K562 (cell line): ENCODE measurements at regions not wholly inside any gene's neighbourhood (a gene's known extent, or its start where the extent isn't known, plus 50 kb on each side); places are given as distances from the start of the nearest gene placed in this dataset.

Experiments
- ATAC-seq: fragments of 200-7000 bp; cut with Tn5 transposase; 3 replicates; pipeline ENCODE4 v1.9.1; 2020; ENCODE audit warnings: moderate library complexity
- BruUV-seq: library from RNA; stranded (reverse); fragments of 400-500 nt; replicated peaks from 2 replicates; lab custom pipeline; 2021; lab: Mats Ljungman, UMichigan
- CTCF ChIA-PET: fragments of 300-600 bp; formaldehyde crosslinking; extraction: SDS; loops from one replicate; lab custom pipeline; 2021; ENCODE audit warnings: low intra/inter-chr PET ratio; lab: Yijun Ruan, JAX
- POLR2A ChIA-PET: fragments of 300-600, 350-650 bp; sonication (Branson Sonifier 250); formaldehyde crosslinking; extraction: SDS; loops from one replicate; lab custom pipeline; 2021; ENCODE audit warnings: antibody characterized with exemption, inconsistent platforms; lab: Yijun Ruan, JAX
- DNase-seq, 4 experiments: peaks; one replicate each; pipeline versions ENCODE4 v3.0.0 to v3.0.0-alpha.2; 2011 to 2018; ENCODE audit warnings: low spot score in 3 of 4, mixed read lengths in 3 of 4; ENCODE audit errors: extremely low read depth in 1 of 4
- FAIRE-seq: peaks from 2 replicates; lab custom pipeline; 2011; peaks lifted over from hg19 to GRCh38; lab: Jason Lieb, UNC
- H2AFZ ChIP-seq: 2 replicates; pipeline ENCODE4 v1.6.0; 2011; ENCODE audit warnings: low read depth, low read length, control low read depth, inconsistent platforms
- H3K27ac ChIP-seq: fragments of 200-600 bp; 3 replicates; pipeline ENCODE4 v1.8.0; 2011; ENCODE audit warnings: low read depth, mild to moderate bottlenecking, control low read depth, inconsistent platforms, low read length, moderate library complexity, mixed read lengths; ENCODE audit errors: extremely low read depth
- H3K27me3 ChIP-seq, 2 experiments: fragments of 300-600 bp in 1 of 2; 2 replicates in 1 of 2; 3 replicates in 1 of 2; pipeline versions ENCODE4 v1.6.0 to v1.8.0; 2011; ENCODE audit warnings: inconsistent platforms in 2 of 2, low read length in 2 of 2, mild to moderate bottlenecking in 1 of 2, mixed read lengths in 1 of 2, moderate library complexity in 1 of 2; ENCODE audit not compliant: control insufficient read depth in 2 of 2, insufficient read depth in 2 of 2
- H3K36me3 ChIP-seq: fragments of 300-600 bp; 3 replicates; pipeline ENCODE4 v1.8.0; 2011; ENCODE audit warnings: mild to moderate bottlenecking, low read length, inconsistent platforms; ENCODE audit not compliant: control insufficient read depth, insufficient read depth
- H3K4me1 ChIP-seq, 2 experiments: fragments of 200-600 bp in 1 of 2; replicated peaks in 1 of 2; 2 replicates in 1 of 2; 3 replicates in 1 of 2; pipeline versions ENCODE4 v1.5.1 to v1.8.0; 2011; ENCODE audit warnings: inconsistent platforms in 2 of 2, low read length in 2 of 2, mild to moderate bottlenecking in 1 of 2, mixed read lengths in 1 of 2, moderate library complexity in 1 of 2; ENCODE audit not compliant: control insufficient read depth in 2 of 2, insufficient read depth in 2 of 2
- H3K4me2 ChIP-seq: 2 replicates; pipeline ENCODE4 v1.6.1; 2011; ENCODE audit warnings: low read length, control low read depth, inconsistent platforms, mixed read lengths; ENCODE audit not compliant: insufficient read depth
- H3K4me3 ChIP-seq: fragments of 200-600 bp; sonication (generic), shearing (Covaris generic); 2 replicates; pipeline ENCODE4 v1.5.1; 2016; ENCODE audit warnings: control low read depth, inconsistent platforms
- H3K79me2 ChIP-seq: fragments of 200-600 bp; 3 replicates; pipeline ENCODE4 v1.8.0; 2011; ENCODE audit warnings: low read length, inconsistent platforms; ENCODE audit not compliant: control insufficient read depth, insufficient read depth
- H3K9ac ChIP-seq, 2 experiments: 2 replicates each; pipeline versions ENCODE4 v1.6.0 to v1.6.1; 2011; ENCODE audit warnings: low read depth in 2 of 2, low read length in 2 of 2, control low read depth in 1 of 2, inconsistent platforms in 1 of 2, mild to moderate bottlenecking in 1 of 2, mixed read lengths in 1 of 2; ENCODE audit not compliant: insufficient read depth in 1 of 2
- H3K9me1 ChIP-seq: one replicate; pipeline ENCODE4 v1.6.0; 2011; ENCODE audit warnings: inconsistent platforms, mild to moderate bottlenecking, low read length, moderate library complexity; ENCODE audit not compliant: control insufficient read depth, insufficient read depth
- H3K9me3 ChIP-seq: replicated peaks from 2 replicates; pipeline ENCODE4 v1.5.1; 2011; ENCODE audit warnings: low read depth, low read length, inconsistent platforms; ENCODE audit not compliant: control insufficient read depth, insufficient read depth
- H4K20me1 ChIP-seq: replicated peaks from 2 replicates; pipeline ENCODE4 v1.6.1; 2011; ENCODE audit warnings: low read length, inconsistent platforms, mixed read lengths; ENCODE audit not compliant: control insufficient read depth, insufficient read depth
- BCOR ChIP-seq: fragments of 450-650 bp; IDR thresholded peaks from 2 replicates; pipeline ENCODE4 v1.6.1; 2016
- CHD2 ChIP-seq: IDR thresholded peaks from 2 replicates; pipeline ENCODE4 v1.6.1; 2011; ENCODE audit warnings: low read depth, low read length
- ELF1 ChIP-seq: fragments of 200-800 bp; sonication (Bioruptor generic); IDR thresholded peaks from 2 replicates; pipeline ENCODE4 v1.6.1; 2016; ENCODE audit warnings: missing genetic modification characterization, missing compliant biosample characterization
- ESRRB ChIP-seq: fragments of 250-450 bp; sonication (Bioruptor Pico); IDR thresholded peaks from 2 replicates; pipeline ENCODE4 v1.5.0; 2020; ENCODE audit warnings: mild to moderate bottlenecking, moderate library complexity, borderline replicate concordance
- HOXB6 ChIP-seq: fragments of 250-450 bp; sonication (Bioruptor Pico); IDR thresholded peaks from 2 replicates; pipeline ENCODE4 v1.5.1; 2022; ENCODE audit warnings: mild to moderate bottlenecking, borderline replicate concordance
- MBD2 ChIP-seq: sonication (generic); IDR thresholded peaks from 2 replicates; pipeline ENCODE4 v1.6.1; 2016; ENCODE audit warnings: low read depth, borderline replicate concordance
- NELFE ChIP-seq: IDR thresholded peaks from 2 replicates; pipeline ENCODE4 v1.6.1; 2011; ENCODE audit warnings: mild to moderate bottlenecking; ENCODE audit not compliant: insufficient read depth, insufficient read length
- PRPF4 ChIP-seq: fragments of 200-400 bp; formaldehyde crosslinking; IDR thresholded peaks from one replicate; pipeline ENCODE4 v1.6.1; 2017; ENCODE audit warnings: low read length, low read depth, mild to moderate bottlenecking; ENCODE audit not compliant: insufficient read depth, poor library complexity, severe bottlenecking
- RCOR1 ChIP-seq, 2 experiments: IDR thresholded peaks; 2 replicates each; pipeline ENCODE4 v1.6.1; 2012; ENCODE audit warnings: low read depth in 2 of 2, low read length in 2 of 2, borderline replicate concordance in 1 of 2, improper control_type of control experiment in 1 of 2
- SMAD3 ChIP-seq: fragments of 450-650 bp; formaldehyde crosslinking; conservative IDR thresholded peaks from 2 replicates; pipeline ENCODE4 v1.4.0; 2020; ENCODE audit warnings: mild to moderate bottlenecking
- TAL1 ChIP-seq: fragments of 450-650 bp; IDR thresholded peaks from 2 replicates; pipeline ENCODE4 v1.6.1; 2016; ENCODE audit warnings: mild to moderate bottlenecking
- ZHX1 ChIP-seq: fragments of 150-350 bp; conservative IDR thresholded peaks from 2 replicates; pipeline ENCODE4 v1.6.1; 2014; ENCODE audit warnings: low read length
- ZNF224 ChIP-seq: sonication (generic); formaldehyde crosslinking; IDR thresholded peaks from 2 replicates; pipeline ENCODE4 v1.8.0; 2022; ENCODE audit warnings: mild to moderate bottlenecking, missing genetic modification reagents
- ZNF253 ChIP-seq: fragments of 250-450 bp; sonication (Bioruptor Pico); conservative IDR thresholded peaks from 2 replicates; pipeline ENCODE4 v1.6.1; 2021; ENCODE audit warnings: mild to moderate bottlenecking
- ZNF668 ChIP-seq: fragments of 250-450 bp; sonication (Bioruptor Pico); IDR thresholded peaks from 2 replicates; pipeline ENCODE4 v1.8.0; 2022; ENCODE audit warnings: mild to moderate bottlenecking, inconsistent platforms
- ZNF695 ChIP-seq: fragments of 450-650 bp; formaldehyde crosslinking; IDR thresholded peaks from 2 replicates; pipeline ENCODE4 v1.4.0; 2020; ENCODE audit warnings: mild to moderate bottlenecking, moderate library complexity
- WGBS: fragments of 100-300 bp; shearing (Covaris generic); methylation state at CpG from one replicate; pipeline ENCODE4 v1.1.6; 2016; ENCODE audit warnings: low coverage, mixed read lengths; ENCODE audit not compliant: insufficient coverage; ENCODE audit errors: missing lambda C conversion rate; 5-methylcytosine and 5-hydroxymethylcytosine counted together
- in situ Hi-C: fragments of 300-500 bp; cut with MboI; formaldehyde crosslinking; loops from 4 replicates; pipeline ENCODE4 v1.15.0; 2018; ENCODE audit warnings: inconsistent platforms, mixed read lengths
- intact Hi-C: fragments of 100-400 bp; cut with micrococcal nuclease; formaldehyde crosslinking; loops from 2 replicates; pipeline ENCODE4 v1.14.2; 2022

DNA sequence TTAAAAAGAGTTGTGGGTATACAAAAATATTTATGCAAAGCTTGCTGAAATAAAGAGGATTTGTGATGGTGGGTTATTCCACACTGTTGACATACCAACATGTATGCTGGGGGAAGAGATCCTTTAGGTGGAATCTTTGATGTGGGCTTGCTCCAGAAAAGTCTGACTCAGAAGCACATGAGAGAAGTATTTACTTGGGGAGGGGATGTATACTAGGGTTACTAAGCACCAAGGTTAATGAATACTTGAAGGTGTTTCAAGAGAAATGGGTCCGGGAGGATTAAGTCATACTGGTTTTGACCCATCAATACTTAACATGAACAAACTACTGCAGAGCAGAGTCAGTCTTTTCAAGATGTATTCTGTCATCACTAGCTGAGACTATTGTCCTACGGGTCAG is 316.4 kb upstream of the GRIN3A start:
- no peak for DNase-seq
- ChIA-PET POLR2A (interaction anchor here (1.0 kb wide), 1 partner anchor 11 kb away, joined by 3 read pairs; no protein-coding TSS in a partner anchor), CTCF (no interaction called here)
- in situ Hi-C loops = no loop called here
- Histone ChIP-seq H3K9ac (no peak overlapping the region), H3K79me2 (no peaks in the 10 kb centered on the region), H3K9me3 (no peaks in the 10 kb centered on the region), H4K20me1 (no peaks in the 10 kb centered on the region), H3K9me1 (no peaks in the 10 kb centered on the region), H3K27ac (no peak overlapping the region), H2AFZ (no peak overlapping the region), H3K4me1 (no peaks in the 10 kb centered on the region; a peak in 1 of 5 replicates), H3K4me3 (no peak overlapping the region), H3K27me3 (no peaks in the 10 kb centered on the region), H3K36me3 (no peaks in the 10 kb centered on the region), H3K4me2 (no peak overlapping the region)
- WGBS = 2% methylated on average over 2 of the region's 2 CpGs
- no TSS peak for BruUV-seq
- TF ChIP-seq MBD2 = no peak
- no peak for TF ChIP-seq ZHX1
- no peak for FAIRE-seq
- intact Hi-C loops = no loop called here
- no peak for ATAC-seq

GRCh38 chr9:102049586-102050246 is 311.3 kb upstream of the GRIN3A start:
- POLR2A ChIA-PET = no interaction called here
- TF ChIP-seq ZNF668 (CRISPR knock-in tag) (no peak), CHD2 (no peak), NELFE (no peak), TAL1 (no peak), ESRRB (CRISPR knock-in tag) (no peak), SMAD3 (CRISPR knock-in tag) (no peak), BCOR (no peak), HOXB6 (no peak), ZNF695 (no peak), RCOR1 (IDR thresholded peaks at IDR 0.05; ENCODE audit: borderline replicate concordance in 1 of 2, low read depth in 2 of 2, low read length in 2 of 2) (no peak), PRPF4 (no peak), ZNF253 (CRISPR knock-in tag) (no peak), ZNF224 (CRISPR knock-in tag) (no peak), ELF1 (tag) (no peak)

More at GRCh38 chr9:102049586-102050246, 311.3 kb upstream of the GRIN3A start:
- Histone ChIP-seq H2AFZ (no peak overlapping the region), H4K20me1 (no peaks in the 10 kb centered on the region), H3K9me1 (no peaks in the 10 kb centered on the region), H3K27me3 (no peaks in the 10 kb centered on the region), H3K4me1 (no peaks in the 10 kb centered on the region; a peak in 1 of 5 replicates), H3K9me3 (no peaks in the 10 kb centered on the region), H3K36me3 (no peaks in the 10 kb centered on the region), H3K9ac (no peak overlapping the region), H3K4me2 (no peak overlapping the region), H3K27ac (no peak overlapping the region), H3K4me3 (no peak overlapping the region), H3K79me2 (no peaks in the 10 kb centered on the region)
- ATAC-seq = no peak
- no TSS peak for BruUV-seq
- WGBS = 0% methylated on average over 3 of the region's 4 CpGs
- no peak for DNase-seq
- intact Hi-C loops (no loop called here), in situ Hi-C loops (no loop called here)
- FAIRE-seq = no peak
- CTCF ChIA-PET = no interaction called here
